Osteocyte (in vitro differentiated cells): ENCODE measurements at regions not wholly inside any gene's neighbourhood (a gene's known extent, or its start where the extent isn't known, plus 50 kb on each side); places are given as distances from the start of the nearest gene placed in this dataset.
A peak's percentile ranks its signal among the peaks of the same experiment; 100 is the strongest.
"Not testable (repeated sequence)": the region's sequence is repeated elsewhere in the genome, so short reads cannot be mapped to it uniquely, and the experiment has no call there.

ENCODE experiments used
- DNase-seq: peaks from one replicate; pipeline ENCODE4 v3.0.0; 2021; ENCODE audit warnings: mixed read lengths; ENCODE audit not compliant: unreplicated experiment; ENCODE audit errors: extremely low spot score
- H3K27ac Mint-ChIP-seq: one replicate; pipeline ENCODE4 v1.8.0; 2021; ENCODE audit warnings: mild to moderate bottlenecking, mixed read lengths; ENCODE audit not compliant: unreplicated experiment
- H3K27me3 Mint-ChIP-seq: one replicate; pipeline ENCODE4 v1.8.0; 2021; ENCODE audit warnings: mixed read lengths; ENCODE audit not compliant: unreplicated experiment
- H3K36me3 Mint-ChIP-seq: one replicate; pipeline ENCODE4 v1.8.0; 2021; ENCODE audit warnings: mixed read lengths; ENCODE audit not compliant: unreplicated experiment
- H3K4me1 Mint-ChIP-seq: one replicate; pipeline ENCODE4 v1.8.0; 2021; ENCODE audit warnings: mixed read lengths; ENCODE audit not compliant: unreplicated experiment
- H3K4me3 Mint-ChIP-seq: one replicate; pipeline ENCODE4 v1.8.0; 2021; ENCODE audit warnings: mild to moderate bottlenecking, moderate library complexity, mixed read lengths; ENCODE audit not compliant: unreplicated experiment
- H3K9me3 Mint-ChIP-seq: one replicate; pipeline ENCODE4 v1.8.0; 2021; ENCODE audit warnings: mixed read lengths; ENCODE audit not compliant: unreplicated experiment

DNA sequence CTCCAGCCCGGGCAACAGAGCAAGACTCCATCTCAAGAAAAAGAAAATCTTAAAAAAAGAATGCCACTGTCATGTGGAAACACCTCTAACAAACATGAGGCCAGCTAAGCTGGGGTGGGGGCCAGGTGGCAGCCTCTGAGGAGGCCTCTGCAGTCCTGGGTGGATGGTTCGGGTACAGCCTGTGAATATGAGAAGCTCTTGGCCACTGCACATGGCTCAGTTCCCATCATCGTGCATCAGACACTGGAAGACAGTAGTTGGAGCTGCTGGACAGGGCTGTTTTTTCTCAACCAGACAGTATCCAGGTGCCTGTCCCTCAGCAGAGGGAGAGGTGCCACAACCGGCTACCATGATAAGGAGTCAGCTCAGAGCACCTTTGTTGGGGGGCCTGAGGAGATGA lies 67.9 kb upstream of the PLGLB2 start:
- H3K4me3 Mint-ChIP-seq, DNase-seq, H3K9me3 Mint-ChIP-seq, H3K4me1 Mint-ChIP-seq, H3K27me3 Mint-ChIP-seq, H3K36me3 Mint-ChIP-seq, H3K27ac Mint-ChIP-seq: not testable (repeated sequence)

DNA sequence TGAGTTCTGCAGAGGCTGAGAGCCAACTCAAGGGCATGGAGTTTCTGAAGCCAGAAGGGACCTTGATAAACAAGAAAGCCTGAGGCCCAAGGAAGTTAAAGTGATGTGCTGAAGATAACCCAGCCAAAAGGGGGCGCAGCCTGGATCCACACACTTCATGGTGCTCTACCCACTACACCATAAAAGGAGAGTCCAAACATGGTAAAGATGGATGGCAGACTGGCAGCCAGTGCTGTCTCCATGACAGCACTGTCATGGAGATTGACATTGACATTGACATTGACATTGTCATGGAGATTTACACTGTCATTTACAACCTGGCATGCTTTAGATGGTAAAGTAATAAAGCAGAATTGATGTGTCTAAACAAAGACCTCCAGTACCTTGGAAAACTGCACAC lies 67.2 kb upstream of the PLGLB2 start:
- not testable (repeated sequence) for H3K27ac Mint-ChIP-seq, H3K27me3 Mint-ChIP-seq, H3K4me1 Mint-ChIP-seq, H3K4me3 Mint-ChIP-seq, H3K9me3 Mint-ChIP-seq, DNase-seq, H3K36me3 Mint-ChIP-seq

DNA sequence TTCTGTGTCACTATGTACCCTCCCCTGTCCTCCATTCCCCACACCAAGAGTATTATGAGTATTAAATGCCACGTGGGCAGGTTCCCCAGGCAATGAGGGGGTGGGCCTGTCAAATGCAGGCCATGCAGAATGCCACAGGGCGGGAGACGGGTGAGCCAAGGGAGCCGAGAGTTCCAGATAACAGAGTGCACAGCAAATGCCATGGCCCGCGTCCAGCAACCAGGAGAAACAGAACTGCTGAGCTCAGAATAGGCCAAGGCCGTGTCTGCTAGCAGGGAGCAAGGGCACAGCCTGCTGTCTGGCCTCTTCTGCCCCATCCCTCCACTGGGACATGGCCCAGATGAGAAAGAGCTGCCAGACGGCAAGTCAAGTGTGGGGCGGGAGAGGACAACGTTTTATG lies 64.4 kb upstream of the PLGLB2 start:
- H3K27ac Mint-ChIP-seq, H3K4me3 Mint-ChIP-seq, DNase-seq, H3K27me3 Mint-ChIP-seq, H3K4me1 Mint-ChIP-seq, H3K36me3 Mint-ChIP-seq, H3K9me3 Mint-ChIP-seq: not testable (repeated sequence)

DNA sequence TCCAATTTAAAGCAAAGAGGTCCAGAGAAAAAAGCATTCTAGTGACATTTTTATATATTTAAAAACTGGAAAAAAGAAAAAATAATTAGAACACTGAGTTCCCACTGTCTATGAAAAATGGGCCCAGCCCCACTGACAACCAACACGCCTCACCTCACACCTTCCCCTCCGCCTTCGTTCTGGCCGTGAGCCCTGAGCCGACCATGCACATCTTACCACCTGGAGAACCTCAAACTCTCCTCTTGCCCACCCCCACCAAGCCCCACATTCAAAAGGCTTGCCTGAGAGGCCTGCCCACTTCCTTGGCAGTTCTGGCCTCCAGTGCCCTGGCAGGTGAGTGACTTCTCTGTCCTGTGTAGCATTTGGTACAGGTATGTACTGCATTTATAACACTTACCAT lies 63.9 kb upstream of the PLGLB2 start:
- not testable (repeated sequence) for H3K9me3 Mint-ChIP-seq, DNase-seq, H3K4me3 Mint-ChIP-seq, H3K36me3 Mint-ChIP-seq, H3K27ac Mint-ChIP-seq, H3K27me3 Mint-ChIP-seq, H3K4me1 Mint-ChIP-seq

DNA sequence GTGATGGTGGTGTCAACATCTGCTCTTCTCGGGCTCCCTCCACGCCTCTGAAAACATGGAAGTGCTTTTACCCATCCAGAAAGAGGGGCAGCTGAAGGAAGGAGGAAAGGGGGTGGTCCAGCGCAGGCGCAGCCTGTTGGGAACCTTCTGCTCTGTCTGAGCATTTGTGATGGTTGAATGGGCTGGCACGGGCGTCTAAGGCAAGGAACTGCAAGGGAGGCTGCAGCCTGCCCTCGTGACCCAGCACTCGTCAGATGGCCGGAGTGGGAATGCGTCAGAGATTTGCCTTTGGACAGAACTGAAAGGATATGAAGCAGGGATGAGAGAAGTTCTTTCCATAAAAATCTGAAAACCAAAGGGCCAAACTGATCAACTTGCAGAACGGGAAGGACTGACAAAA lies 62.3 kb upstream of the PLGLB2 start:
- not testable (repeated sequence) for H3K4me1 Mint-ChIP-seq, H3K27me3 Mint-ChIP-seq, H3K9me3 Mint-ChIP-seq, H3K27ac Mint-ChIP-seq, H3K4me3 Mint-ChIP-seq, H3K36me3 Mint-ChIP-seq, DNase-seq

DNA sequence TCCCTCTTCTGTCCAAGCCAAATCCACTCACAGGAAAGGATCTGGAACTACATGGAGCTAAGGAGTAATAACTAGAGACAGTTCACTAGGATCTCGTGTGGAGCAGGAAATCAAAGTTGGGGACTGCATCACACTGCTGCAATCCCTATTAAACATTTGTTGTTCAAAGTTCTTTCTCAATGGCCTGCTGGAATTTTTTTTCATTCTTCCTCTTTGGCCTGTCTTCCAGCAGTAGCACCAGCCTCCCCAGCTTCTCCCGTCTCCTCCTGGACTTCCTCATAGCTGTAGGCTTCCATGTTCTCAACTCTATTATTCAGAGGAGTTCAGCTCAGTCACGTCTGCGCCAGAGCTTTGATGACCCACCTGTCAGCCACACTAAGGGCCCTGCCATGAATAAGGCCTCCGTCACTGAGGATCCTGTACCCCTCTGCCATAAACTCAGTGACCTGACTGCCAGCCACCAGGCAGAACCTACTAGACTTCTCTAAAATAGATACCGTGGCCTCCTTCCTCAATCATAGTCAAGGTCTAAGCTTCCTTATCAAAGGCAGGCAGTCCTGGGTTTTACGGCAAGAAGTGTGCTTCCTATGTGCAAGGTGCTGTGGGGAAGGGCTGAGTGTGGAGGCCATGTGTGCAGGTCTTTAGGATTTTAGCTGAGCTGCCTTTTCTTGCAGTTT lies 60.9 kb upstream of the PLGLB2 start:
- H3K9me3 Mint-ChIP-seq, H3K4me3 Mint-ChIP-seq, H3K27ac Mint-ChIP-seq, H3K36me3 Mint-ChIP-seq, DNase-seq, H3K4me1 Mint-ChIP-seq, H3K27me3 Mint-ChIP-seq: not testable (repeated sequence)

DNA sequence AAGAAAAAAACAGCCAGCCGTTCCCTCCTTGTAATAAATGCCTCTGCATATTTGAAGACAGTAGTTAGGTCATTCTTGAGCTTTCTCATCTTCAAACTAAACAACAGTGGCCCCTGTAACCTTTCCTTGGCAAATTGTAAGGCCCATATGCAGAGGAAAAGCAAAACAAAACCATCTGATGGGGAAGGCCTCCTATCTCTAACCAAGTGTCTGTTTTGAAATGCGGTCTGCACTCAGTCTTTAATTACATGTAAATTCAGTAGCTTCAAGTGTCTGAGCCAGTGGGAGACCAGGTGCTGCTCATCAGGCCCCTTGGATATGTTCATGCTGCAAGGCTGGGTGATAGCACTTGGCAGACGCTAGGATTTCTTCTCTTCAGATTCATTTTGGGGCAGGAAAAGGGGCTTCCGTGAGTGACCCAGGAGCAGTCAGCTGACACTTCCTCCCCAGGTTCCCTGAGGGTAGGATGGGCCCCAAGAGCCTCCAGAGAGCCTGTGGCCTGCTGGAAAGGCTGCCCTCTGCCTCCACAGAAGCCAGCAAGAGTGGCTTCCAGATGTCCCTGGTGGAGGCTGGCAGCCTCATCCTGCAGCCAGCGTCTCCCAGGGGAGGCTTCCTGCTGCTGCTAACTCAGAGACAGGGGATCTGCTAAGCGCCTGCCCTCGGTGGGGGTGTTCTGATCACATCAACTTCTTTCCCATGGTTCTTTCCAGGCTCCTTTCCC lies 60.2 kb upstream of the PLGLB2 start:
- not testable (repeated sequence) for H3K36me3 Mint-ChIP-seq, DNase-seq, H3K4me1 Mint-ChIP-seq, H3K27me3 Mint-ChIP-seq, H3K4me3 Mint-ChIP-seq, H3K9me3 Mint-ChIP-seq
- H3K27ac Mint-ChIP-seq: peak overlapping the region; percentile 23

DNA sequence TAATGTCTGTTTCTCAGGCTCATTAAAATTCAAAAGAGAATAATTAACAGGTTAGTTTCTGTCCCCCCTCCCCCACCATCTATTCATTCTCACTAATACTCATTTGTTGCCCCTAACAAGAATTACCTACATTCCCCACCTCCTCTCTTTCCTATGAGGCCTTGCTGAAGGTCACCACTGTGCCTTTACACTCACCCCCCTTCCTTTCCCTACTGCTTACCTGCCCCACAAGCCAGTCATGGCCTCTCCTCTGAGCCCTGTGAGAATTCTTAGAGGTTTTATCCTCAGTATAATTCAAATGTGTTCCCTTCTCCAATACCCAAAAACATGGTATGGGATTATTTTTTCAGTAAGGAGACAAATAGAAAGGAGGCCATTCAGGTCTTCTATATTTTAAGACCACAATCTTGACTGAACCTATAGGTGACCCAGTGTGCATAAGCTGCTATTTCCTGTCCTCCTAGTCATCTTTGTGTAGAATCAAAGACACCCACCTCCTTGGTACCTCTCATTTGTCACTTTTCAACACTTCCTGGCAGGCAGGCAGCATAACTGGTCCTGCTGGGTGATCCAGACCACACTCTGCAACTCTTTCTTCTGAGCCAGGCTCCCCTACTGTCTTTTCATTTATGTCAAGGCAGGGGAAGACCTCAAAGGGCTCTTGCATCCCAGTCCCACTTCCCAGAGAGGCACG lies 55.8 kb upstream of the PLGLB2 start:
- H3K4me1 Mint-ChIP-seq, H3K9me3 Mint-ChIP-seq, H3K27ac Mint-ChIP-seq, H3K27me3 Mint-ChIP-seq, H3K4me3 Mint-ChIP-seq, H3K36me3 Mint-ChIP-seq: not testable (repeated sequence)
- DNase-seq: peak; percentile 1

DNA sequence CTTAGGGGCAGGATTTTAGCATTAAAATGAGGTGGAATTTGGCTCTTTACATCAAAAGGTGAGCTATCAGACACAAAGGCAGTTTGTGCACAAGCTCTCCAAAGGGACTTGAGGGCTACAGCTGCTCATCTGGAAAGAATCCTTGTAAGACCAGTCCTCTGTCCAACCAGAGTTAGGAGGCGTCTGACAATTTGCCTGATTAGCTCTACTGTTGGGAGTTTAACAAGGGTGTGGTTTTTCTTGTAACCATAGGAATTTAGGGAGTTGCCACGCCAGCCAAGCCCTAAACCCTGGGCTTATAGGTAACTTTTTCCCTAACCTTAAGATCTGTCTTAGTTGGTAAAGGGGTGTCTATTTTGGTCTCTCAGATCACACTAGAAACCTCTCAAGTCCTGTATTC lies 55.0 kb upstream of the PLGLB2 start:
- H3K4me1 Mint-ChIP-seq, H3K36me3 Mint-ChIP-seq, H3K27me3 Mint-ChIP-seq, H3K4me3 Mint-ChIP-seq, DNase-seq, H3K9me3 Mint-ChIP-seq, H3K27ac Mint-ChIP-seq: not testable (repeated sequence)

DNA sequence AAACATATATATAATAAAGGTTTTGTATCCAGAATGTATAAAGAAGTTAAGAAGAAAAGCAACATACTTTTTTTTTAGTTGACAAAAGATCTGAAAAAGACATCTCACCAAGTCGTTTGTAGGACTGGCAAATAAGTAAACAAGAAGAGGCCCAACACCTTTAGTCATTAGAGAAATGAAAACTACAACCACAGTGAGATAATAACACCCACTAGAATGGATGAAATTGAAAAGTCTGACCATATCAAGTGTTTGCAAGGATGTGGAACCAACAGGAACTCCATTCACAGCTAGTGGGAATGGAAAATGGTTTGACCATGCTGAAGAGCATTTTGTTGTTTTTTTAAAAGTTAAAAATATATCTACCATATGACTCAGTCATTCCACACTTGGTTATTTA lies 54.0 kb upstream of the PLGLB2 start:
- H3K27ac Mint-ChIP-seq, H3K36me3 Mint-ChIP-seq, H3K9me3 Mint-ChIP-seq, H3K4me1 Mint-ChIP-seq, H3K27me3 Mint-ChIP-seq, DNase-seq, H3K4me3 Mint-ChIP-seq: not testable (repeated sequence)

DNA sequence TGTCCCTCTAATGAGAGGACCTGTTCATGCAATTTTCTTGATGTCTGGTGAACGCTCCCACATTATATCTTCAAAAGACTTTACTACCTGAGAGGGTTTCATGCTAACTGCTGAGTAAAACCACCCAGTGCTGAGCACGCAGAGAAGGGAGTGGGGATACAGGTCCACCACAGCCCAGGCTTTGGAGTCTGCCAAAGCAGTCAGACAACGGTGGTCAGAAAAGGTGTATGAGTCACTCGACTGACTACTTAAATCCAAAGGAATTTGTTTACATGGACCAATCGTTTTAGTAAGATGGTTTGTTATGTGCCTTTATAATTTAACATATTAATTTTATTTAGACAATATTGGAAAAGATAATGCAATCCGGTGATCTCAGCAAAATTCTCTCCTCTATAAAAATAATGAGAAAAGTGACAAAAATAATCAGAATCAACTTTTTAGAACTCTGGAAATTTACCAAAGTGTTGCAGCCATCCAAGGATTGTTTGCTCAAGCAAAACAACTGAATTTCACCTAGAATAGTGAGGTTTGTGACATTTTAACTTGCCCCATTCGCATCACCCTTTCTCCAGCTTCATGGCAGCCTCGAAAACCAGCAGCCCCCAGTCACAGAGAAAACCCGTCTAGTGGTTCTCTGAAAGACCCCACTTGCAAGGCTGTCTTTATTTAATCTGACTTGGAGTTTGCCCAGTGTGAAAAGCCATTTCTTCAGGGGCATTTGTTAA lies 52.1 kb upstream of the PLGLB2 start:
- DNase-seq, H3K4me1 Mint-ChIP-seq: not testable (repeated sequence)

More for the DNA sequence above, 52.1 kb upstream of the PLGLB2 start:
- H3K36me3 Mint-ChIP-seq, H3K27me3 Mint-ChIP-seq, H3K27ac Mint-ChIP-seq, H3K9me3 Mint-ChIP-seq, H3K4me3 Mint-ChIP-seq: not testable (repeated sequence)
